ELR (cell line): ENCODE measurements at regions not wholly inside any gene's neighbourhood (a gene's known extent, or its start where the extent isn't known, plus 50 kb on each side); places are given as distances from the start of the nearest gene placed in this dataset.
A peak's percentile ranks its signal among the peaks of the same experiment; 100 is the strongest.
"Not testable (repeated sequence)": the region's sequence is repeated elsewhere in the genome, so short reads cannot be mapped to it uniquely, and the experiment has no call there.

Source experiments
- DNase-seq: peaks from one replicate; pipeline ENCODE4 v3.0.0-alpha.2; 2015; ENCODE audit warnings: low read depth

DNA sequence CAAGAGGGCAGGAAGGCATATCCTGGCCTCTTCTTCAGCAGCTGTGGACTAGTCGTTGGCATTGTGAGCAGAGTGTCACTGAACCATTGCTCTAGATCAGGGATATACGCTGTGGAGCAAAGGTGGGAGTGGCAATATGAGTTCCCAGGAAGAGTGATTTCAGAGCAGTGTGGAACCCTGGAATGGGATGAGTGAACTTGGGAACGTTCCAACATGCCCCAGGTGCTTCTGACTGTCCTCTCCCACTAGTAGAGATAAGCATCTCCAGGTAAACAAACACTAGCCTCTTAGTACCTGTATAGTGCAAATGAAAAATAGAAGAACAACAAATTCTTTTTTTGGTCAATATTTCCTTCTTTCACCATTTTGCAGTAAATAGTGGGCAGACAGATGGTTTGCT lies 123.6 kb upstream of the VEPH1 start:
- DNase-seq = no peak

DNA sequence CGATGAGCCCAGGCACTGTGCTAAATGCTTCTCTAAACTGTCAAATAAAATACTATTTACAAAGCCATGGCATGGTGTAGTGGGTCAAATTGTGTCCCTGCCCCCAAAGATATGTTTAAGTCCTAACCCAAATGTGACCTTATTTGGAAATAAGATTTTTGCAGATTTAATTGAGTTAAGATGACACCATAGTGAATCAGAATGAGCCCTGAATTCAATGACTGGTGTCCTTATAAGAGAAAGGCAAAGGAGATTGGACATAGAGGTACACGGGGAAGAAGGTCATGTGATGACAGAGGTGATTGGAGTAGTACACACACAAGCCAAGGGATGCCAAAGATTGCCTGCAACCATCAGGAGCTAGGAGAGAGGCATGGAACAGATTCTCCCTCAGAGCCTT lies 121.6 kb upstream of the VEPH1 start:
- DNase-seq = peak; percentile 2

DNA sequence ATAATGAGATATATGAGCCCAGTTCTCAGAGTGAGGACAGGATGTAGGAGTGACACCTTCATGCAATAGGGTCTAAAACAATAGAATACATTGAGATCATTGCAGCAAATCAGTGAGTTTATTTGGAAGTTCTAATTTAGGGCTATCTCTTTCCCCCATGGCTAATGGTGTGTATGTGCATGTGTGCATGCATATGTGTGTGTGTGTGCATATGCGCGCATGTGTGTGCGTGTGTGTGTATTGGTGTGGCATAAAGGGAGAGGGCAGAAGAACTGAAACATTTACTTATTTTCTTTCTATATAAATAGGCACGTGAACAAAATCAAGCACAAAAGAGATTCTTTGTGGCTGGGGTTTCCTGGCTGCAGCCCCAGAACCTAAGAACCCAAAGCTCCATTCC lies 115.7 kb upstream of the VEPH1 start:
- DNase-seq = peak; percentile 2

DNA sequence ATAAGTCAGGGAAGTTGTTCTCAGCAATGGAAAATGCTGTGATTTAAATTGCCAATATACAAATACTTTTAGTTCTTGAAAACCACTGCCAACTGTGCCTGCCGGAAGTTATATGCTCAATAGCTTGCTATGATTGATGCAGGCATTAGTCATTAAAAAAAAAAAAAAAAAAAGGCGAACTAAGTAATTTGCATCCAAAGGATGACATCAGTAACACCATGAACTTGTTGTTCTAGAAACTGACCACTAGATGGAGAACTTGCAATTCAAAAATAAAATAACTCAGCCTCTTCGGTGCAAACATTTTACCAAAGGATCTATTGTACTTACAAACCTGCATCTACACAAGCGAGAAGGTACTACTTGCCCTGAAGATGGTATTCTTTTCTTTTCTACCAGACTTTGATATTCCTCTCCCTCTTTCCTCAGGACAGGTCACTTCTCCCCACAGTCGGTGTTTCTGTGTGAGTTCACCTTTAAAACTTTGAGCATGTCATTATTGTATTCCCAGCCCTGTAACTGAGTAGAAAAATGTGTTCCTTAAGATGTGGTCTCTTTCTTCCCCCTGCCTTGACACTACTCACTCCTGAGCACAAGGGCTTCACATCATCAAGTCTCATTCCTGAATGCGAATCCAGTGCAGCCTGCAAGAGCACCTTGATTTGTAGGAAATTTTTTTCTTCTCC lies 115.0 kb upstream of the VEPH1 start:
- DNase-seq = peak; percentile 92

DNA sequence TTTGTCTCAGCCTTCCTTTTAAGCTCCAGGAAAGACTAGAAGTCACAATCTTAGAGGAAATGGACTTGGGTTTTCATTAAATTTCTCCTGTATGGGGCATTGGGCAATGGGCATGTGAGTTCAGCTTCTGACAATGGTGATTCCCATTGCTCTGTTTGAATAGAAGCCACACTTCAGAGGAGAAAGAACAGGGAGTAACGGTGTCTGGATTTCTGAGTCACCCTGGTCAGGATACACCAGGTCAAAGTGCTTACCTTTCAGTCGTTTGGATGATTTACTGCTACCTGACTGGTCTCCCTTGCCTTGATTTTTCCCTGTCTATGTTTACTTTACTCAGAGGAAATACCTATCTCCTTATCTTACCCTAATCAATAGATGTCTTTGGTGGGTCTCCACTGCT lies 111.7 kb upstream of the VEPH1 start:
- DNase-seq = no peak

DNA sequence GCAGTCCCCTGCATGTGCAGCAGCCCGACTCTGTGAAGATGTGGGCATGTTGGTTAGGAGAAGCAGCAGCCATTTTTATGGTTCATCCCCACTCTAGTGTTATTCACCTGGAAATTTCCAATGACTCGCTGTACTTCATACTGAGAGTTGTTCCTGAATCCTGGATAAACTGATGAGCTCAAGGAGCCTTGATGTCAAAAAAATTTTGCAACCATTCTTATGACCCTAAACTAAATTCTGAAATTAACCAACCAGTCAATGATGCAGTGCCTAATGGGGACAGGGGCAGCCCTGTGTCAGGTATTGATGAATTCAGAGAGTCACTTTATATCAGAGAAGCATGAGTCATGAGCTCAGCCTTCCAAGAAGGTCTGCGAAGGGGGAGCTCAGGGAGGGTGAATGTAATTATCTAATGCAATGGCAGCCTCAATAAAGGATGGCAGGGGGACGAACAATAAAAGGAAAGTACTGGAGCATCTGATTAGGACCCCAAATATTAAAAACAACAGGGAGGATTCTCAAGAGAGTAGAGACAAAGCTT lies 108.4 kb upstream of the VEPH1 start:
- peak; percentile 7 for DNase-seq

DNA sequence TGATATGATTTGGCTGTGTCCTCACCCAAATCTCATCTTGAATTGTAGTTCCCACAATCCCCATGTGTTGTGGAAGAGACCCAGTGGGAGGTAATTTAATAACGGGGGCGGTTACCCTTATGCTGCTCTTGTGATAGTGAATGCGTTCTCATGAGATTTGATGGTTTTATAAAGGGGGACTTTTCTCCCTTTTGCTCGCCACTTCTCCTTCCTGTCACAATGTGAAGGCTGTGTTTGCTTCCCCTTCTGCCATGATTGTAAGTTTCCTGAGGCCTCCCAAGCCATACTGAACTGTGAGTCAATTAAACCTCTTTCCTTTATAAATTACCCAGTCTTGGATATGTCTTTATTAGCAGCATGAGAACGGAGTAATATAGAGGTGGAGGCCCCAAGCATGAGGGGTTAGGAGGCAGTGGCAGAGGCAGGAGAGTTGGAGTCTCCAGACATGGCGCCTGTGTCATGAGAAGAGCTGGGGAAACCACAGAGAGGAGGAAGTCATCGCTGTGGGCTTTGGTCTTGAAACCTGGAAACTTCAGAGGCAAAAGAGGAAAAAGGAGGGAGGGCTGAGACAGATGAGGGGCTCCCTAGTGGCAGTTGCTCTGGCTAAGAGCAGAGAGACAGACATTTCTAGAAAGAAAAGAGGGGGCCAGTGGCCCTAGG lies 107.8 kb upstream of the VEPH1 start:
- no peak for DNase-seq

DNA sequence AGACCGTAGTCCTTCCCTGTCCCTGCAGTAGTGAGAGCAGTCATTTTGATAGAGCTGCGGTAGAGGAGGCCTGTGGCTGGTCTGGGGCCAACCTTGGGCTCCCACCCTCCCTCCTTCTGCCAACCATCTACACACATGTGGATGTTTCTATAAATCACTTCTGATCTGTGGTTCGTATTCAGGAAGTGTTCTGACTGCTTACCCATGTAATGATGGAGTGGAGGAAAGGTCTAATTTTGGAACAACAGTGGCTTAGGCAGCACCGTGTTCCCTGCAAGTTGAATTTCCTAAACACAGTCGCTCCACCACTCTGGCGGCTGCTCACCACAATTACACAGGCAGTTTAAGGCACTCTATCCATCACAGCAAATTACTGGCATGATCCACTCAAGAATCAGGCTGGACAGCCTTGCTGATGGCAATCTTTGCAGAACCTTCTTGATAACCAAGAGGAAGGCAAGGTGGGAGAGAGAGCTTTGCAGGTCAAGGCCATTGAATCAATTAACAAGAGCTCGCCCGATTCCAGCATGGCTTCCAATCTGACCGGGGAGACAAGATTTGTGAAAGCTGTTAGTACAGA lies 104.7 kb upstream of the VEPH1 start:
- no peak for DNase-seq

DNA sequence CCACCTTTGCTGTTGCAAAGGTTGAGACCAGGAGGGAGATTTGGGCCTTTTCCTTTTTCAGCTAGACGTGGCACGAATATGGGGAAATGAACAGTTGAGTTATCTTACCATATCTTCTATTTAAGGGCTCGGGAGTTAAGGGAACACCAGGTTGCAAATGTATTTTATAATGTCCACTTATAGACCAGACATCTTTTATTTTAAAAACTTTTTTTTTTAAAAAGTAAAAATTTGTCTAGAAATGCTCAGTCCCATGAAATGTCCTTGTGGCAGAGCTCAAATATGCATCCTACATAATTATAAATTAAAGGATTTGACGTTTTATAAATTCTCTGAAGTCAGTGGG lies 103.6 kb upstream of the VEPH1 start:
- no peak for DNase-seq

DNA sequence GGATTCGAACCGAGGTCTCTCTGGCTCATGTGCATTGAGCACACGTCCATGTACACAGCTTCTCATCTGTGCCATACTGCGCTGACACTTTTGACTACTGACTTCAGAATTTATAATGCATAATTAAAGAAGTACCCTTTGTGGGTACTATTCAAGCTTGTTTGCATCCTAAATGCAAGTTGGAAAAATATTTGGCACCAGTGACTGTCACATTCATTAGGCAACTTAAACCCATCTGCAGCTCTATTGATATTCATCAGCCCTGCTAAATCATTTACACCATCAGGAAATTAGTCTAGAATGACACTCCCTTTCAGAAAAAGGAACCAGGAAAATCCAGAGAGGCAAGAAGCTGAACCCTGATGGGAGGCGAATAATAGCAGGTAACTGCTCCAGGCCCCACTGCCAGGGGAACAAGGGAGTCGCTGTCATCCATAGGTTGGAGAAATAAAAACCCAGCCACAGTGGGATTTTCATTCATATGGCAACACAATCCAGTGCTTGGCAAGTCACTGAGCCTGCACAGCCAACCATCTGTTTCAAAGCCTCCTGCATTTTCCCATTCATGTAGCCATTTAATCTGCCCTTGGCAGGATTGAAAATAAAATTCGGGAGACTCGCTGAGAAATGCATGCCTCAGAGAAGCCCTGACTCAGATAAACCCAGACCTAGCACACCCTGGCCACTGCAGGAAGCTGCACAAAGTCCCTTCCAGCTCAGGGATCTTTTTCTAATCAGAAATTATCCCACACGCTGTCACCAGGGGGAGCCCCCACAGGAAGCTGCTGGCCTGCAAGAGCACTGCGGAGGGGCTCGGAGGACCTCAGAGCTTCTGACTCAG lies 103.0 kb upstream of the VEPH1 start:
- DNase-seq = peak; percentile 85

DNA sequence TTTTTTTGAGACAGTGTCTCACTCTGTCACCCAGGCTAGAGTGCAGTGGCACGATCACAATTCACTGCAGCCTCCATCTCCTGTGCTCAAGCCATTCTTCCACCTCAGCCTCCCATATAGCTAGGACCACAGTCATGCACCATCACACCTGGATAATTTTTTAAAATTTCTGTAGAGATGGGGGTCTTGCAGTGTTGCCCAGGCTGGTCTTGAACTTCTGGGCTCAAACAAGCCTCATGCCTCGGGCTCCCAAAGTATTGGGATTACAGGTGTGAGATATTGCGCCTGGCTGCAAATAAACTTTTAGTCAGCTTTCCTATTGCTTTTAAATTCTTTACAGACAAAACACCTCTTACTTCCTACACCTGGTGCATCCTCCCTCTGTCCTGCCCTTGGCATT lies 102.1 kb upstream of the VEPH1 start:
- no peak for DNase-seq

DNA sequence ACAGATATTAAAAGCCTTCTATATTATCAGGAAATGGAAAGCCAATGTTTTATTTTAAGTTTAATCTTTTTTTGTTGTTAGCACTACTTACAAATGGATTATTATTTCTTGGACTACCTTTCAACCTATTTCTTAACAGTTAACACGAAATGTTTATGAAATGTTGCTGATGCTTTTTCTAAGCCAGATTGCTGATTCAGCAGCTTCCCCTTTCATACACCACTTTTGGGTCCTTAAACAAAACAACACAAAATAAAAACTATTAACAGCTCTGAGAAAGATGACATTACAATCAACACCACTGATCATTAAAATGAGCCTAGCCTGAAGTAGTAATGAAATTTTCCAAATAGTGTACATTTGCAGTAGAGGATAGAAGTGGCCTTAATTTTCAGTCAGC lies 99.2 kb upstream of the VEPH1 start:
- no peak for DNase-seq

DNA sequence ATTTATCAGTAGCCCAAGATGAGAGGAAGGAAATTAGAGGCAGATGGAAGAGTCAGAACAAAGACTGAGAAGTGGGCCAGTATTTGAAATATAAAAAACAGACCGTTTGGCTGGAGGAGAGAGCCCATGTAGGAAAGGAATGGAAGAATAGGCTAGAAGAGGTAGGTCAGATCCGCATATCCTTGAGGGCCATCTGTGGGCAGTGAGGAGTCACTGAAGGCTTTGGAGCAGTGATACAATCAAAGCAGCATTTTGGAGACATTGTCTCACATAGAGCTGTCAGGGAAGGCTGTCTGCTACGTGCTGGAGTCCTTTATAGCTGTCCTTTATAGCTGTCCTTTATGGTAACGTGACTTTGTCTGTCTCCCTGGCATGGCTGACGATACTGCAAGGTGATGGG lies 92.0 kb upstream of the VEPH1 start:
- DNase-seq = no peak

DNA sequence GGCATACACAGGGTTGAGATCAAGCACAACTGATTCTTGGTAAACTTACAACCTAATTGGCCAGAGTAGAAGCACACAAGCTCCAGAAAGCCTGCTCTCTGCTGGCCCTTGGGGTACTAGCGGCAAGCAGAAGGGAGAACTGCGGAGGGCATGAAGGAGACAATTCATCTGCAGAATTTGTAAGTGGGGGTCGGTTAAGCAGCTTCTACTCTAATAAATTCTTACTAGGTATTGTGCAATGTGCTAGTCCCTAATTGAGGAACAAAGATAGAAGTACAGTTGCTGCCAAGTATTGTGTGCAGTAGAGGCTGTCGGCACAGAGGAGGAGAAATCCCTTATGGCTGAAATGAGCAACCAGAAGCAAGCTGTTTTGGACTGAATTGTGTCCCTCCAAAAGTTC lies 91.2 kb upstream of the VEPH1 start:
- peak; percentile 6 for DNase-seq

DNA sequence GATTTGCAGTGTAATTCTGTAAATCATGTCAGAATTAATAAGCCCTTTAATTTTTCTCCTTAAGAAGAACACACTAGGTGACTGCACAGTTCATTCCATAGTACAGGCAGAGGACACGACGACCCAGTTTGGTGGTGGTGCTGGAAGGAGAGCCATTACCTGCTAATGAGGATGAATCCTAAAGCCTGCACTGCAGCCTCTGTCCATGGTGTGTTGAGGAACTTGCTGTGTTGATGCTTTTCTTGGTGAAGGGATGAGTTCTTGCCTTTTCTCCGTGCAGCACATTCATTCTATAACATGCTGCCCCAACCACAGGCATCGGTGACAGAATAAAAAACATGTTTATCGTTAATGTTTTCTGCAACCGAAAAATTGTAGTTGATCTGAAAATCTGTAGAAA lies 89.6 kb upstream of the VEPH1 start:
- DNase-seq = no peak

DNA sequence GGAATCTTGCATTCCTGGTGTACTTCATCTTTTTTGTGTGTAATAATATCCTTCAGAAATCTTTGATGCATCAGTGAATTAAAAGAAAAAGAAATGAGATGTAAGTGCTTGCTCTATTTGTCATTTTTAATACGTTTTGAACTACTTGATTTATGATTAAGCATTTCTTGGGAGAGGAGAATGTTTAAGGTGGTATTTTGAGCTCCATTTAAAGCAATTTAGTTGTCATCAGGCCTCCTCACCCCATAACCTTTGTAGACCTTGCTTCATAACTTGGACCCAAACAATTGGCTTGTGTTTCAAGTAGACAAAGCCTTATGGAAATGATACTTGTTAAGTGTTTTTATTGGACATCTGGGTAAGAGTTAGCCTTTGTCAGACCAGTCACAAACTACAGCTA lies 87.1 kb upstream of the VEPH1 start:
- DNase-seq = no peak

DNA sequence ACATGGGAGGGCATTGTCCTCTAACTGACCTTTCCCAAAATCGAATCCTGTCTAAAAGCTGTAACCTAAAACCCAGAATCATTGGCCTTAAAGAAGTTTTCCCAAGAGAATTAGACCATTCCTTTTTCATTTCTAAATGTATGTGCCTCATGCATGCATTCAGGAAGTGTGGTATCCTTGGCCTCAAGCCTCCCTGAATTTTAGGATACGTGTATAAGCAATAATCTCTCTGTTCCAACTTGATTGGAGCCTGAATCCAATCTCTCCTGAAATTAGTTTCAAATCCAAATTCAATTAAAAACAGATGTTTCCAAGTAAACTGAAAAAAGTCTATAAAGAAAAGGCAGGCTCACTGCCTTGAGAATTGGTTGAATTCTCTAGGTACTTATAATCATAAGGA lies 86.0 kb upstream of the VEPH1 start:
- no peak for DNase-seq

DNA sequence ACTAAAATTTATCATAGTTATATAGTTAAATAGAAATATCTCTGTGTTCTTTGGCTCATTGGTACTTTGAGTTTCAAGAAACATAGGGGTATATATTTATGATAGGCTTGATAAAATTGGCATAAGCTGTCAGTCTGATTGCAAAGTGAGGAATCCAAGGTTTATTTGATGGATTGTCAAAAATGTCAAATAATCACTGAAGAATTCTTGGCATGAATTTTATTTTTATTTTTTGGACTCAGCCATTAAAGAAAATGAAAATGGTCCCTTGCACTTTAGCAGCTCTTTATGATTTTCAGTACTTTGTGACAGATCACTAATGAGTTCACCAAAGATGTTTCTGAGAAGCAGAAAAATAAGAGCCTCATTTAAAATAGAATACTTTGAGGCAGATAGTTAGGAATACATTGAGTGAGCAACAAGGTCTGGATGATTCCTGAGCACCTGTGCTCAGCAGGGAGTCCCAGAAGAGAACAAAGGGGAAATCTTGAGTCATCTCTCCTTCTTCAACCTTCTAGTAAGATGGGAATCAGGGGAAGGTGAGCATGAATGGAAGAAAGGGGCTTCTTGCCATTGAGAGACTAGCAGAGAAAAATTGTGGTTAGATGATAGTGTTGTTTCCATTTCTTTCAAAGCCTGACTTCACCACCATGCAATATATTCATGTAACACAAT lies 85.3 kb upstream of the VEPH1 start:
- no peak for DNase-seq

DNA sequence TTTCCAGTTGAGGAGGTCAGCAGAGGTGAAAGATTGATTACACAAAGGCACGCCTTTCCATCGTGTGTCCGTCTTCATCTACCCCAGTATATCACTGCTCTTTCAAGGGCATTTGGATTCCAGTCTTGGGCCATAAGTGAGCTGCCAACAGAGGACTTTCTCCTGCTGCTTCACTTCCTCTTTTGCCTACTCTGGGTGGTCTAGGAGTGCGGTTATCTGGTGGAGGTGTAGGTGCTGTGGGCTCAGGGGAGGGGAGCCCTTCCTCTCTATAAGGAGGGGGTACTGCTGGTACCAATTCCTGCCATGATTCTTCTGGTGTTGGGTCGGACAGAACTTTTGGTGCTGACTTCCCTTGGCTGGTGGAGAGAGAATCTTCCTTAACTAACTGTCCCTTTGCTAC lies 83.1 kb upstream of the VEPH1 start:
- no peak for DNase-seq

DNA sequence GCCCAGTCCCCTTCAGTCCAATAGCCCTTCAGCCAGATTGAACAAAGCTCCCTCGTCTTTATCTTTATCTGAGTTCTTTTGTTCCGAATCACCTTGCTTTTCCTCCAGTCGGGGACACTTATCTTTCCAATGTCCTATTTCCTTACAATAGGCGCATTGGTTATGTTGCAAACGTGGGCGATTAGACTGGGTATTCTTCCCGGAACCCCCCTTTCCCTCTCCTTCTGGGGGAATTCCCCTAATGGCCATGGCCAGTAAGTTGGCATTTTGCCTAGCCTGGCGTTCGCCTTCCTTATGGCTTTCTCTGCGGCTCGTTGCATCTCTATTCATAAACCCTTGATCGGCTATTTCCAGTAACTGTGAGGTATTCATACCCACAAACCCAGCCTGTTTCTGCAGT lies 82.2 kb upstream of the VEPH1 start:
- DNase-seq = no peak

DNA sequence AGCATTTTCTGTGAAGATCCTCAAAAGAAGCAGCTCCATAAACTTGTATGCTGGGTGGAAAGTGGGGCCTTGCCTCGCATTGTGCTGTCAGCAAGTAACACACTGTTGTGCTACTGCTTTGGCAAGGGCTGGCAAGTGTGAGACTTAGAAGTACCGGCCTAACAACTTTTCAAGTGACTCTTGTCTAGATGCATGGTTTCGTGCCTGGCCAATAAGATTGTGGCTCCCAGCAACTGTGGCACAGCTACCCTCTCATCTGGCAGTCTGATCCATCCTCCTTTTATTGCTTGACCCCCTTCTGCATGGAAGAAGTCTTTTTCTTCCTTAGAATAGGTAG lies 79.4 kb upstream of the VEPH1 start:
- DNase-seq = no peak

DNA sequence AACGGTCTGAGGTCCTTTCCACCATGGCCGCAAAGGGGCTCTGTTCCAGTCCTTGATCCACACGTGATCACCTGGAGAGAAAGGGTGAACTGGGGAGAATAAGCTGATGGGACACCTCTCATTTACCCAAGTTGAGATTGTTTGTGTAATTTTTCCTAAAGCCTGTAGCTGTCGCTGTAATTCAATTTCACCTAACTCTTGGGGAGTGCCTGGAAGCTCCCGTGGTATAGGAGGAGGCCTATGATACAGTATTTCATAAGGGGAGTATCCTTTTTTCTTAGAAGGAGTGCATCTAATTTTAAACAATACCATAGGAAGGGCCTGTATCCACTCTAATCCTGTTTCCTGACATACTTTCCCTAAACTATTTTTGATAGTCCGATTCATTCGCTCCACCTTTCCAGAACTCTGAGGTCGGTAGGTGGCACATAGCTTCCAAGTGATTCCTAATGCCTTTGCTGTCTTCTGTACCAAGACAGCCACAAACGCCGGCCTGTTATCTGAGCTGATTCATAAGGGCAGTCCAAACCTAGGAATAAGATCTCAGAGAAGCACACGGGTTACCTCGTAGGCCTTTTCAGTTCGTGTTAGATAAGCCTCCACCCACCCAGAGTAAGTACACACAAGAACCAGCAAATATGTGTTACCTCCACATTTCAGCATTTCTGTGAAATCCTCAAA lies 78.9 kb upstream of the VEPH1 start:
- DNase-seq = not testable (repeated sequence)
